ENCODE measurements at regions not wholly inside any gene's neighbourhood (a gene's known extent, or its start where the extent isn't known, plus 50 kb on each side); places are given as distances from the start of the nearest gene placed in this dataset.

GRCh38 chr20:20967564-20968184, 138.5 kb downstream of the LINC00237 start:
- no peak for DNase-seq (ENCODE audit: low spot score in 2 of 2)
- Histone ChIP-seq H3K4me3 (no peak overlapping the region), H3K36me3 (no peaks in the 10 kb centered on the region), H3K27ac (no peak overlapping the region), H3K9me3 (no peaks in the 10 kb centered on the region), H3K27me3 (no peaks in the 10 kb centered on the region), H3K4me1 (no peaks in the 10 kb centered on the region)
- intact Hi-C loops (cut with DNase I): no loop called here
- no peak for TF ChIP-seq CTCF (IDR thresholded peaks at IDR 0.05)

DNA sequence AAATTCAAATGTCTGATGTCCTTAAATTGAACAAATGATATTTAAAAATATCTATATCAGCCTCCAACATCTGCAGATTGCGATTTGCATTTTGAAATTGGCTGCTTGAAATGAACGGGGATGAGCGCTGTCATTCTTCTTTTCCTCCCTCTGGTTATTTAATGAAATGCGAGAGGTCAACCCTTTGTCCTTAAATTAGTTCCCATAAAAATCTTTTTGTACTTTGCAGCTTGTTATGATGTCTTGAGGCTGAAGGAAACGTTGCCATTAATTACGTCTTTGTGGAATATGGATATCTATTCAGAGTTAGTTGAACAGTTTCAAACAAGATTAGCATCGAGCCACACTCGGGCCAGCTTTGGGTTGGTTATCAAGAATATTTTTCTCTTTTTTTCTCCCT, 140.0 kb downstream of the LINC00237 start:
- intact Hi-C loops (cut with DNase I): no loop called here
- no peak for TF ChIP-seq CTCF (IDR thresholded peaks at IDR 0.05)
- Histone ChIP-seq H3K9me3 (no peaks in the 10 kb centered on the region), H3K4me3 (no peak overlapping the region), H3K27me3 (no peaks in the 10 kb centered on the region), H3K27ac (no peak overlapping the region), H3K4me1 (no peaks in the 10 kb centered on the region), H3K36me3 (no peaks in the 10 kb centered on the region)
- DNase-seq (ENCODE audit: low spot score in 2 of 2): no peak

DNA sequence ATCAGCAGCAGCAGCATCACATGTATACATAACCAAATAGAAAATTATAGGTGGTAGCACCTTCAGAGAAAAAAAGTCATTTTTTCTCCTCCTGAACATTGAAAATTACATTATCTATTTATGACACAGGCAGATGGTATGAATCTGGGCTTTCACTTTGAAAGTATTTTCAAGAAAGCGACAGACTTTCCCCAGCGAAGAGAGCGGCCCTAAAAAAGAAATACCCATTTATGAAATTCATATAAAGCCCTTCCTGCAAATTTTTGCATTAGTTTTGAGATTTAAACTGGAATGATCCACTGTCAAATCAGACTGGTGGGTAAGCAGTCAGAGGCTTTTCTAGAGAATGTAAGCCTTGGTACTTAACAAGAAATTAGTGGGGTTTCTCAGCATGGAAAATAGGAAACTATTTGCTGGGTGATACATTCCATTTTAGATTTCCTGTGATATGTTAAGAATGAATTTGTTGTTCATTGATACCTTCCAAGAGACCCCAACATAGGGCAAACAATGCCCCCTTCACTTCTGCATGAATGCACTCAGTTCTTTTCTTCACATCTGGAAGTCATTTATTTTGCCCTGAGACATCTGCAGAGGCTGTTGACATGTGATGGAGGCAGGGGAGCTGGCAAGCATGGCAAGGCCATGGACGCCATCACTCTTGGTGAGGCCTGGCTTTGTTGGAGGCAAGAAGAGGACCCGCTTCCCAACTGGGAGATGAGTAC, 147.0 kb downstream of the LINC00237 start:
- TF ChIP-seq CTCF (IDR thresholded peaks at IDR 0.05): no peak
- no peak for DNase-seq (ENCODE audit: low spot score in 2 of 2)
- Histone ChIP-seq H3K27ac (no peak overlapping the region), H3K36me3 (no peaks in the 10 kb centered on the region), H3K4me1 (no peaks in the 10 kb centered on the region), H3K9me3 (no peaks in the 10 kb centered on the region), H3K4me3 (no peak overlapping the region), H3K27me3 (no peaks in the 10 kb centered on the region)
- intact Hi-C loops (cut with DNase I): no loop called here

DNA sequence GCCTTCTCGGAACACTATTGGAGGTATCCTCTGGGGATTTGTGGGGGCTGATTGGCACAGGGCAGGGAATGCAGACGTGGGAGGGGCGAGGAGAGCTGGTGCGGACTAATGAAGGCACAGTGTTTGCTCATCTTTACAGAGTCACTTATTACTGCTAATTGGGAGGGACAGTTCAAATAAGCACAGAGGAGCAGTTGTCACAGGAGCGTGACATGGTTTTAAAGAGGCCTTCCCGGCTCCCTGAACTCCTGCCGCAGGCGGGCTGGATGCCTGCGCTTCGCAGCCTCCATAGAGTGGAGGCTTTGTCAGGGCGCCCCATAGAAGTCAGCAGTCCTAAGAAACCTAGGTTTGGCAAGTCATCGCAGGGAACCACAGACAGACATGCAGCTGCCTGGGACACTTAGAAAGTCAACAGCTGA, 149.6 kb downstream of the LINC00237 start:
- DNase-seq (ENCODE audit: low spot score in 2 of 2): no peak
- H3K4me3 ChIP-seq: no peak overlapping the region
- H3K4me1 ChIP-seq: no peaks in the 10 kb centered on the region
- H3K27me3 ChIP-seq: no peaks in the 10 kb centered on the region
- H3K36me3 ChIP-seq: no peaks in the 10 kb centered on the region
- H3K9me3 ChIP-seq: no peaks in the 10 kb centered on the region
- intact Hi-C loops (cut with DNase I): no loop called here
- H3K27ac ChIP-seq: no peak overlapping the region
- no peak for TF ChIP-seq CTCF (IDR thresholded peaks at IDR 0.05)

- TF ChIP-seq CTCF (IDR thresholded peaks at IDR 0.05): no peak
- Histone ChIP-seq H3K27ac (no peak overlapping the region), H3K27me3 (no peaks in the 10 kb centered on the region), H3K4me1 (no peaks in the 10 kb centered on the region), H3K36me3 (no peaks in the 10 kb centered on the region), H3K4me3 (no peak overlapping the region), H3K9me3 (no peaks in the 10 kb centered on the region)
- intact Hi-C loops (cut with DNase I): no loop called here
- no peak for DNase-seq (ENCODE audit: low spot score in 2 of 2)
Measured at GRCh38 chr20:20955892-20956291, 150.3 kb downstream of the LINC00237 start.
